ENCODE measurements at regions not wholly inside any gene's neighbourhood (a gene's known extent, or its start where the extent isn't known, plus 50 kb on each side); places are given as distances from the start of the nearest gene placed in this dataset.

DNA sequence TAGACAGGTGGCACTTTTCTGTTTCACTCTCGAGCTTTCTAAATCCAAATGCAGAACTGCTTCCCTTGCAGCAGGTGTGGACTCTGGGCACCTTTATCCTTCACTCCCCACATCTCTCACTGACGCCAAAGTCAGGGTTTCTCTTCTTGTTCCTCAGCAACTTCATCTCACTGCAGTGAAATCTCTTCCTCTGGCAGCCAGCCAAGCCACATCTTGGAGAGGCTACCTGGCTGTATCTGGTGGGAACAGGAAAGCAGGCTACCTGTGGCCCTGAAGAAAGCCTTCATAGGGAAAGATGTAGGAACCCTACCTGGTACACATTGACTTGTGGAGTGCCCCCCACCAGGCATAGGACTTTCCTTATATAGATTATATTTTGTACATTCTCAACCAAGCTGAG is 159.1 kb downstream of the UTP18 start:
- TF ChIP-seq POLR2A (IDR thresholded peaks at IDR 0.05) (no peak), POLR2AphosphoS5 (IDR thresholded peaks at IDR 0.05) (no peak)
- TF ChIP-seq, protein P1, sequence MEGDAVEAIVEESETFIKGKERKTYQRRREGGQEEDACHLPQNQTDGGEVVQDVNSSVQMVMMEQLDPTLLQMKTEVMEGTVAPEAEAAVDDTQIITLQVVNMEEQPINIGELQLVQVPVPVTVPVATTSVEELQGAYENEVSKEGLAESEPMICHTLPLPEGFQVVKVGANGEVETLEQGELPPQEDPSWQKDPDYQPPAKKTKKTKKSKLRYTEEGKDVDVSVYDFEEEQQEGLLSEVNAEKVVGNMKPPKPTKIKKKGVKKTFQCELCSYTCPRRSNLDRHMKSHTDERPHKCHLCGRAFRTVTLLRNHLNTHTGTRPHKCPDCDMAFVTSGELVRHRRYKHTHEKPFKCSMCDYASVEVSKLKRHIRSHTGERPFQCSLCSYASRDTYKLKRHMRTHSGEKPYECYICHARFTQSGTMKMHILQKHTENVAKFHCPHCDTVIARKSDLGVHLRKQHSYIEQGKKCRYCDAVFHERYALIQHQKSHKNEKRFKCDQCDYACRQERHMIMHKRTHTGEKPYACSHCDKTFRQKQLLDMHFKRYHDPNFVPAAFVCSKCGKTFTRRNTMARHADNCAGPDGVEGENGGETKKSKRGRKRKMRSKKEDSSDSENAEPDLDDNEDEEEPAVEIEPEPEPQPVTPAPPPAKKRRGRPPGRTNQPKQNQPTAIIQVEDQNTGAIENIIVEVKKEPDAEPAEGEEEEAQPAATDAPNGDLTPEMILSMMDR (IDR thresholded peaks at IDR 0.05 in 8 of 11, conservative IDR thresholded peaks at IDR 0.05 in 3 of 11), result no peak

Data from spleen (tissue), 7 donors.